ENCODE measurements at regions not wholly inside any gene's neighbourhood (a gene's known extent, or its start where the extent isn't known, plus 50 kb on each side); places are given as distances from the start of the nearest gene placed in this dataset.
A peak's percentile ranks its signal among the peaks of the same experiment; 100 is the strongest.

DNA sequence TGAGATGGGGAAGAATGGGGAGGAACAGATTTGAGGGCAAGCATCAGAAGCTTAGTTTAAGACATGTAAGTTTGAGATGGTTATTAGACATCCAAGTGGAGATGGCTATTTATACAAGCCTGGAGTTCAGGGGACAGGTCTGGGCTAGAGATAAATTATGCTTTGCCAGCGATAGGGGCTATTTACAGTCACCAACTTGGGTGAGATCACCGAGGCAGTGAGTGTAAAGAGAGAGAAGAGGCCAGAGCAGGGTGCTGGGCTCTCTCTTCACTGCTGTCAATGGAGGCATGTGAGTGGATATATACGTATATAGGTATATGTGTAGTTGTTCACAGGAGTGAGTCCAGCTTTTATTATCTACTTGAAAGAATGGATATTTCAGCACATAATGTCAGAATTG lies 81.0 kb downstream of the QPCT start:
- no peak for DNase-seq (ENCODE audit: low spot score)

- no peak for DNase-seq (ENCODE audit: low spot score)
Measured at GRCh38 chr2:37427241-37427640, 82.8 kb downstream of the QPCT start.

- DNase-seq (ENCODE audit: low spot score): peak; percentile 51
Measured at GRCh38 chr2:37436323-37436722, 91.9 kb downstream of the QPCT start.

GRCh38 chr2:37439131-37439642 lies 94.8 kb downstream of the QPCT start:
- DNase-seq (ENCODE audit: low spot score): no peak

GRCh38 chr2:37441055-37441454 lies 96.6 kb downstream of the QPCT start:
- no peak for DNase-seq (ENCODE audit: low spot score)

DNA sequence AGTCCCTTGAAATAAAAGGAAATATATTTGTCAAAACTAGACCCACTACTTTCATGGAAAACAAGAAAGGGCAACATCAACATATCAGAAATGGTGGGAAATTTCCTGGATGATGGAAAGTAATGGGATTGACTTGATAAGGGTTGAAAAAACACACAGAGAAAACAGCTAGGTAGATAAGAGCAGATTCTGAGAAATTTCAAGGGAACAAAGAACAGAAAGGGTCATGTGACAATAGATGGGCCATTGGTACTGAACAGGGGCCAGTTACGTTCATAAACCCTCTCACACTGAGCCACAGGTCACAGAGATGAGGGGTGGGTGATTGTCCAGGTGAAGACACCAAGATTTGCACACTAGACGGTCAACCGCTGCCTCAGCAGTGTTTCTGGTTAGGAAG lies 98.7 kb downstream of the QPCT start:
- DNase-seq (ENCODE audit: low spot score): no peak

GRCh38 chr2:37447446-37447845 lies 103.0 kb downstream of the QPCT start:
- DNase-seq (ENCODE audit: low spot score): no peak

DNA sequence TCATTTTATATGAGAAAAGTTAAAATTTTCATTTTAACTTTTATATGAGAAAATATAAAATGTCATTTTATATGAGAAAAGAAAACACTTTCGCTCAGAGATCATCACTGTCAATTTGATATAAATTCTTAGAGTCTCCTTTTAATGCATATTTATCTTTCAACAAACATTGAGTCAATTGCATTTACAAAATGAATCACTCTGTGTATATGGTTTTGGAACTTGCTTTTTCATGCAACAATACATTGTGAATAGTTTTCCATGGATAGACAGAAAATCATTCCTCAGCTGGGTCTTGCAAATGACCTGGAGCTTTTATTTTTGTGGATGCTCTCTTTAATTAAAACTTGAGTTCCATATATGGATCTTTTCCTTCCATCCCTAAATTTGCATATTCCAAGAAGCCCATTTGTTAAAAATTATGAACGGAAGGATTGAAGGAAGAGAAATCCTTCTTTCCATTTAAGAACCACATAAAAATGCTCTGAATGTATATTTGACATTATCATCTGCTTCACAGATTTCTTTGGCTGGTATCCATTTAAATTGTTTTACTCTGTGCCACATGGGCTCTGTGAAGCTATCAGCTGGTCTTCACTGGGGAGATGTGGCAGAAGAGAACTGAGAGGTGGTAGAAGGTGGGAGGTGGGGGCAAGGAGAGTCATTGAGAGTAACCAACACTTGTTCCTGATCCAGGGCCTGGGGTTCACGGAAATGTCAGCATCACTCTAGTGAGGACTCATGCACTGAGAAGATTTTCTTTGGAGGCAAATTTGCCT lies 104.1 kb downstream of the QPCT start:
- no peak for DNase-seq (ENCODE audit: low spot score)

DNA sequence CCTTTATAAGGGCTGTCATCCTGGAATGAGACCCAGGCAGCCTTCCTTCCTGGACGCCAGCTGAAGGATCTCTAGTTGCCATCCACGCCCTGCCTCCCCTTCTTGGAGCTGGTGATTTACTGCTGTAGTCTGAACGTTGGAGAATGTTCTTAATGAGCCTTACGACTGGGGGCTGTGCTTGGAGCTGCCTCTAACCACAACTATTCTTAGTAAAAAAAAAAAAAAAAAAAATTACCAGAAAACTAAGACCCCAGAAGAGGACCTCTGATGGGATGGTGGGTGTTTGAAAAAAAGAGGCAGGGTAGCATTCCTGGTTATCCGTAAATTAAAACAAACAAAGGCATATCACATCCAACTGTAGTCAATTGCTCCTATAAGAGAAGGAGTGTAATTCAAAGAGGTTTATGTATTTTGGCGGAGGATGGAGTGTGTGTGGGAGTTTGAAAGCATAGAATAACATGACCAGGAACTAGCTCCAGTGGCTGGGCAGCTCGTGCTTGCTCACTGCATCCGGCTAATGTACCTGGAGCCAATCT lies 105.4 kb downstream of the QPCT start:
- DNase-seq (ENCODE audit: low spot score): no peak

- DNase-seq (ENCODE audit: low spot score): no peak
Measured at GRCh38 chr2:37453027-37453426, 108.6 kb downstream of the QPCT start.

GRCh38 chr2:37454851-37455762 lies 110.7 kb downstream of the QPCT start:
- no peak for DNase-seq (ENCODE audit: low spot score)

GRCh38 chr2:37456479-37456878 lies 112.0 kb downstream of the QPCT start:
- no peak for DNase-seq (ENCODE audit: low spot score)

GRCh38 chr2:37457401-37457901 lies 113.0 kb downstream of the QPCT start:
- DNase-seq (ENCODE audit: low spot score): peak; percentile 24

DNA sequence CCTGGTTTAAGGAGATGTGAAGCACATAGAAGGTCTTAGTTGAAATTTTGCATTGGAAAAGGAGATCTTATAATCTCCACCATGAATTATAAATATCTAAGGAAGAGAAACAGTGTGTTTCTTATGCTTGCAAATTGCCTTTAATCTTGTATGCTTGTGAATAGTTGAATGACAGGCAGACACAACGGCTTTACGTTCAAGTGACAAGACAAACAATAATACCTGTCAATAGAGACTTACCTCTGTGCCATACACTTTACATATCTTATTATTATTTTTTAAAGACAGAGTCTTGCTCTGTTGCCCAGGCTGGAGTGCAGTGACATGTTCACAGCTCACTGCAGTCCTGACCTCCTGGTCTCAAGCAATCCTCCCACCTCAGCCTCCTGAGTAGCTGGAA lies 113.7 kb downstream of the QPCT start:
- DNase-seq (ENCODE audit: low spot score): no peak

DNA sequence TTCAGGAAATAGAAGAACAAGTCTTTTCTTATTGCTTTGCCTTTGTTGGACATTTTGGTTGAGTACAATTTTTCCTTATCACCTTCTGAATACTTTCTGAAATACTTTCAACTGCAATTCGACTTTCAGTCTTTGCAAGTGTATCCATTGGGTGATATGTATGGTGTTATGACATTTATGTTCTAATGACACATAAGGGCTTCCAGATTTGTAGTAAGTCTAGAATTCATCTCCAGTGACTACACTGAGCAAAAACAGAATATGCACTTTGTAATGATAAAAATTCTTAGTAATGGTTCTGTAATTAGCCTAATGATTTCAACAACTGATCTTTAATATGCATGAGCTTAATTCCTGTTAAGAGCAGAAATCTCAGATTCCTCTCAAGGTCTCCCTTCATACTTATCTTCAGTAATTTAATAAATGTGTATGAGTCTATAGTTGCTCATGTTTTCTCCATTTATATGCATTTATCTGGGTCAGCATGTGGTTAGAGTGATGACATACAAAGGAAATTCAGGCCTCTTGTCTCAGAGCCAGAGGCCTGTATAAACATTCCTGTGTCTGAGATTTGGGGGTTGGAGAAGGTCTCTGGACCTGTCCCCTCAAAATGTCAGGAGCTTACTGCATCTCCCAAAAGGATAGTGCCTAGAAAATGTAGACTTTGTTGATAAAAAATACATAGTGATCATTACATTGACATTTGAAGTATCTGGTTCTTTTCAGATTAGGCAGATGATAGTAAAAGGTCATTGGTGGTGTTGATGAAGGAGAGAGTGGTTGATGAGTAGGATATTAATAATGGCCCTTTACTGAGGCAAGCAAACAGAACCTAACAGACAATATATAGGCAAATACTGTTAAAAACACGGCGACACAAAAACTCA lies 114.9 kb downstream of the QPCT start:
- DNase-seq (ENCODE audit: low spot score): no peak

GRCh38 chr2:37460896-37461229 lies 116.4 kb downstream of the QPCT start:
- no peak for DNase-seq (ENCODE audit: low spot score)

- DNase-seq (ENCODE audit: low spot score): no peak
Measured at GRCh38 chr2:37464067-37464466, 119.6 kb downstream of the QPCT start.

DNA sequence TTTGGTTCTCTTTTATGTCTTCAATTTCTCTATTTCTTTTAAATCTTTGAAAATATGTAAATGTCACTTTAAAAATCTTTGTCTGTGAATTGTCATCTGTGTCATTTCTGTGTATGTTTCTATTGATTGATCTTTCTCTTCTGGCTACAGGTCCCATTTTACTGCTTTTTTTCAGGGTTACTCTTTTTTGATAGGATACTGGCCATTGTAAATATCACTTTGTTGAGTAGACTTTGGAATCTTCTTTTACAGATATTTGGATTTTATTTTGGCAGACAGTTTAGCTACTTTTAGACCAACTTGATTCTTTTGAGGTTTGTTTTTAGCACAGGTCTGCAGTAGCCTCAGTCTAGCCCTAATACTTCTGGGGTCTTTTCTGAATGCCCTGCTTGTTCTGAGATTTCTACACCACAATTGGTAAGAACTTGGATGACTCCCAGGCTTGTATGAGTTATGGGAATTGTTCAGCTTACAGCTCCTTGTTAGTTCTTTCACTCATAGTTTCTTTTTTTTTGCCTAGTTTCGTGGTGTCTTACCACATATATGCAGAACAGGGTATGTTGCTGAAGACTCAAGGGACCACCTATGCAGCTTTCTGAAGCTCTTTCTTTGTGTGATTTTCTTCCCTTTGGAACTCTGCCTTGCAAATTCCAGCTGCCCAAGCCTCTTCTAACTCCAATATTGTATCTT lies 122.2 kb downstream of the QPCT start:
- no peak for DNase-seq (ENCODE audit: low spot score)

- no peak for DNase-seq (ENCODE audit: low spot score)
Measured at GRCh38 chr2:37468170-37468569, 123.7 kb downstream of the QPCT start.

DNA sequence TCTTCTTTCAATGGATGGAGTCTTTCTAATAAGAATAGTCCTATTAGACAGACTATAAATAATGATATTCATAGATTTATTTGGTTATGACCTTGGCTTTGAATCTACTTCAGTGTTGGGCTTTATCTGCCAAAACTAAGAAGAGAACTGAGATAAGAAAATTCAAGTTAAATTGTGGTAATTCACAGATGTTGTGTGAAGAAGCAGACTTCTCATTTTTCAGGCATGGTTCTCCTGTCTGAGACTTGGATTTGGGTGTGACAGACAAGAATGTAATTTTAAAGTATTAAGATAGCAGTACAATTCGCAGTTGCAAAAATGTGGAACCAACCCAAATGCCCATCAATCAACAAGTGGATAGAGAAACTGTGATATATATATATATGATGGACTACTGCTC lies 124.7 kb downstream of the QPCT start:
- no peak for DNase-seq (ENCODE audit: low spot score)

GRCh38 chr2:37471104-37471503 lies 126.7 kb downstream of the QPCT start:
- no peak for DNase-seq (ENCODE audit: low spot score)
